CD4-positive, alpha-beta memory T cell (primary cell): ENCODE measurements at regions not wholly inside any gene's neighbourhood (a gene's known extent, or its start where the extent isn't known, plus 50 kb on each side); places are given as distances from the start of the nearest gene placed in this dataset.

Experiments used
- CTCF ChIA-PET: fragments of 350-600 bp; sonication (Branson Sonifier 250); formaldehyde crosslinking; loops from one replicate; lab custom pipeline; 2021; ENCODE audit warnings: inconsistent platforms; ENCODE audit not compliant: partially characterized antibody; lab: Charles Lee
- POLR2A ChIA-PET: fragments of 350-600 bp; sonication (Branson Sonifier 250); formaldehyde crosslinking; loops from one replicate; lab custom pipeline; 2021; ENCODE audit not compliant: partially characterized antibody; lab: Charles Lee
- DNase-seq, 5 donors: peaks; one replicate each; pipeline versions ENCODE4 v3.0.0 to v3.0.0-alpha.2; 2020 to 2022; ENCODE audit warnings: mixed read lengths in 1 of 5
- H3K27ac ChIP-seq: one replicate; pipeline ENCODE4 v1.7.0; 2013; ENCODE audit warnings: low read depth, low read length
- H3K27me3 ChIP-seq: 2 replicates; pipeline ENCODE4 v1.7.0; 2013; ENCODE audit warnings: mild to moderate bottlenecking, low read length, moderate library complexity; ENCODE audit not compliant: insufficient read depth
- H3K36me3 ChIP-seq: 2 replicates; pipeline ENCODE4 v1.7.0; 2013; ENCODE audit warnings: mild to moderate bottlenecking, low read length, moderate library complexity; ENCODE audit not compliant: insufficient read depth
- H3K4me1 ChIP-seq: 2 replicates; pipeline ENCODE4 v1.7.0; 2013; ENCODE audit warnings: mild to moderate bottlenecking, low read length, moderate library complexity; ENCODE audit not compliant: insufficient read depth
- H3K4me3 ChIP-seq, 2 donors: one replicate each; pipeline ENCODE4 v1.7.0; 2013; ENCODE audit warnings: low read length in 2 of 2, mild to moderate bottlenecking in 1 of 2
- H3K9me3 ChIP-seq, 2 donors: one replicate each; pipeline ENCODE4 v1.7.0; 2013; ENCODE audit warnings: low read length in 2 of 2, control low read depth in 1 of 2; ENCODE audit not compliant: control insufficient read depth in 1 of 2
- H3K27ac Mint-ChIP-seq, 7 donors: one replicate each; pipeline ENCODE4 v1.8.0; 2020 to 2021; ENCODE audit warnings: mixed read lengths in 7 of 7, mild to moderate bottlenecking in 6 of 7, inconsistent platforms in 3 of 7, moderate library complexity in 3 of 7
- H3K27me3 Mint-ChIP-seq, 2 donors: one replicate each; pipeline ENCODE4 v1.8.0; 2020 to 2021; ENCODE audit warnings: mixed read lengths in 2 of 2
- H3K36me3 Mint-ChIP-seq, 2 donors: one replicate each; pipeline ENCODE4 v1.8.0; 2020 to 2021; ENCODE audit warnings: mixed read lengths in 2 of 2, inconsistent platforms in 1 of 2, mild to moderate bottlenecking in 1 of 2
- H3K4me1 Mint-ChIP-seq, 4 donors: one replicate each; pipeline ENCODE4 v1.8.0; 2020 to 2021; ENCODE audit warnings: mixed read lengths in 4 of 4, mild to moderate bottlenecking in 1 of 4
- H3K4me3 Mint-ChIP-seq, 8 donors: one replicate each; pipeline ENCODE4 v1.8.0; 2020 to 2021; ENCODE audit warnings: mixed read lengths in 8 of 8, mild to moderate bottlenecking in 7 of 8, moderate library complexity in 6 of 8, inconsistent platforms in 3 of 8
- H3K9me3 Mint-ChIP-seq, 8 donors: one replicate each; pipeline ENCODE4 v1.8.0; 2020 to 2021; ENCODE audit warnings: mixed read lengths in 8 of 8, mild to moderate bottlenecking in 5 of 8, inconsistent platforms in 3 of 8, moderate library complexity in 1 of 8
- intact Hi-C: fragments of 100-400 bp; cut with micrococcal nuclease; formaldehyde crosslinking; loops from one replicate; pipeline ENCODE4 v1.15.1; 2023

- H3K9me3 Mint-ChIP-seq, result no peaks in the 10 kb centered on the region
These were observed 135.9 kb upstream of the PAX6 start for GRCh38 chr11:31947051-31947450.

GRCh38 chr11:31943056-31943780, 132.1 kb upstream of the PAX6 start:
- H3K27me3 ChIP-seq, result no peaks in the 10 kb centered on the region
- no peaks in the 10 kb centered on the region for H3K36me3 Mint-ChIP-seq
- ChIA-PET POLR2A (no interaction called here), CTCF (interaction anchor here (1.8 kb wide), 1 partner anchor 15 kb away, joined by 5 read pairs; no protein-coding TSS in a partner anchor)
- intact Hi-C loops, result no loop called here
- no peak overlapping the region for H3K27ac ChIP-seq
- H3K4me3 Mint-ChIP-seq, result no peak overlapping the region
- peaks cover 5 to 18% of the 10 kb centered on the region in 2 donors for H3K27me3 Mint-ChIP-seq
- no peaks in the 10 kb centered on the region for H3K4me1 ChIP-seq
- no peaks in the 10 kb centered on the region for H3K36me3 ChIP-seq
- H3K4me3 ChIP-seq, result no peak overlapping the region
- no peaks in the 10 kb centered on the region for H3K9me3 ChIP-seq
- H3K4me1 Mint-ChIP-seq, result no peaks in the 10 kb centered on the region
- no peak for DNase-seq
- no peaks in the 10 kb centered on the region for H3K9me3 Mint-ChIP-seq
- H3K27ac Mint-ChIP-seq, result no peak overlapping the region

More at GRCh38 chr11:31947051-31947450, 135.9 kb upstream of the PAX6 start:
- intact Hi-C loops, result no loop called here
- H3K9me3 ChIP-seq, result no peaks in the 10 kb centered on the region
- DNase-seq, result no peak
- H3K36me3 Mint-ChIP-seq, result no peaks in the 10 kb centered on the region
- H3K4me3 ChIP-seq, result no peak overlapping the region
- peaks cover under 1 to 14% of the 10 kb centered on the region in 2 donors for H3K27me3 Mint-ChIP-seq
- H3K4me1 Mint-ChIP-seq, result peaks cover 0 to 2% (median 0%) of the 10 kb centered on the region in 4 donors
- no peak overlapping the region for H3K27ac ChIP-seq
- no peak overlapping the region for H3K4me3 Mint-ChIP-seq
- no peaks in the 10 kb centered on the region for H3K36me3 ChIP-seq
- no peaks in the 10 kb centered on the region for H3K27me3 ChIP-seq
- no peaks in the 10 kb centered on the region for H3K4me1 ChIP-seq
- ChIA-PET CTCF (no interaction called here), POLR2A (no interaction called here)
- H3K27ac Mint-ChIP-seq, result no peak overlapping the region

DNA sequence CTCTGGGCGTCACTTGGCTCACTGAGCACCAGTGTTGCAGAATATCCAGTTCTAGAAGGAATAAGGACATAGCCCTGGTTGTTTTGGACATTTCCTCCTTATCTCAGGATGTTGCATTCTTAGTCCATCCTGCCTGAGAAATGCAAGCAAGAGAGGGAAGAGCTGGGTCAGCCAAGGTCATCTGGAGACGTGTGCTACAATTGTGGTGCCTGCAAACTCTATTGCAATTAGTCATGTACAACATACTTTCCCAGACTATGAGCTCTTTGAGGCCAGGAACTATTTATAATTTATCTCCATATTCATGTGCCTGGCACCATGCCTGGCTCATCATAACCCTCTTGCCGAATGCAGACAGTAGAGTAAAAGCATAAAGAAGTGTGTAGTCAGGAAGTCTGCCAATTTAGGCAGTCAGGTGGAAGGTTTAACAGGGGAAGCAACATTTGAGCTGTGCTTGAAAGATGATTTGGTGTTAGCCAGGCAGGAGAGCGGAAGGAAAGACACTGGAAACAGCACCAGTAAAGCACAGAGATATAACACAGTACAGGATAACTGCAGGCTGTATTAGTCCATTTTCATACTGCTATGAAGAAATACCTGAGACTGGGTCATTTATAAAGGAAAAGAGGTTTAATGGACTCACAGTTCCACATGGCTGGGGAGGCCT, 129.4 kb upstream of the PAX6 start:
- H3K27me3 ChIP-seq, result no peaks in the 10 kb centered on the region
- Mint-ChIP-seq H3K36me3 (no peaks in the 10 kb centered on the region), H3K9me3 (no peaks in the 10 kb centered on the region), H3K4me3 (no peak overlapping the region), H3K27me3 (peaks cover 5 to 13% of the 10 kb centered on the region in 2 donors), H3K4me1 (no peaks in the 10 kb centered on the region), H3K27ac (no peak overlapping the region)
- H3K36me3 ChIP-seq, result no peaks in the 10 kb centered on the region
- CTCF ChIA-PET, result no interaction called here
- H3K4me3 ChIP-seq, result no peak overlapping the region
- POLR2A ChIA-PET, result no interaction called here
- intact Hi-C loops, result no loop called here
- H3K27ac ChIP-seq, result no peak overlapping the region
- no peak for DNase-seq
- no peaks in the 10 kb centered on the region for H3K4me1 ChIP-seq
- no peaks in the 10 kb centered on the region for H3K9me3 ChIP-seq

DNA sequence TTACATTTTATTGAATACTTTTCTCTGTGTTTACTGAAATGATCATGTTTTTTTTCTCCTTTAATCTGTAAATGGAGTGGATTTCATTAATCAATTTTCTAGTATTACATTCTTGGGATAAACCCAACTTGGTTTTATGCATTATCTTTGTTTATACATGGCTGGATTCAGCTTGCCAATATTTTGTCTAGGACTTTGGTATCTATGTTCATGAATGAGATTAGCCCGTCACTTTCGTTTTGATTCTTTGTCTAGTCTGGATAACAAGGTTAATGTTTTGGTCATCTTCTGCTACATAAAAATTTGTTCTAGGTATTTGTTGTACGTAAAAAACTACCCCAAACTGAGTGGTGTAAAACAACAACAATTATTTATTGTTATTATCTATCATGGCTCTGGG, 127.9 kb upstream of the PAX6 start:
- Mint-ChIP-seq H3K9me3 (no peaks in the 10 kb centered on the region), H3K27ac (no peak overlapping the region), H3K4me3 (no peak overlapping the region), H3K27me3 (peaks cover 5 to 13% of the 10 kb centered on the region in 2 donors), H3K4me1 (no peaks in the 10 kb centered on the region), H3K36me3 (no peaks in the 10 kb centered on the region)
- no peaks in the 10 kb centered on the region for H3K9me3 ChIP-seq
- no peaks in the 10 kb centered on the region for H3K36me3 ChIP-seq
- ChIA-PET CTCF (no interaction called here), POLR2A (no interaction called here)
- no peak overlapping the region for H3K27ac ChIP-seq
- no peaks in the 10 kb centered on the region for H3K27me3 ChIP-seq
- no peaks in the 10 kb centered on the region for H3K4me1 ChIP-seq
- intact Hi-C loops, result no loop called here
- H3K4me3 ChIP-seq, result no peak overlapping the region
- DNase-seq, result no peak

DNA sequence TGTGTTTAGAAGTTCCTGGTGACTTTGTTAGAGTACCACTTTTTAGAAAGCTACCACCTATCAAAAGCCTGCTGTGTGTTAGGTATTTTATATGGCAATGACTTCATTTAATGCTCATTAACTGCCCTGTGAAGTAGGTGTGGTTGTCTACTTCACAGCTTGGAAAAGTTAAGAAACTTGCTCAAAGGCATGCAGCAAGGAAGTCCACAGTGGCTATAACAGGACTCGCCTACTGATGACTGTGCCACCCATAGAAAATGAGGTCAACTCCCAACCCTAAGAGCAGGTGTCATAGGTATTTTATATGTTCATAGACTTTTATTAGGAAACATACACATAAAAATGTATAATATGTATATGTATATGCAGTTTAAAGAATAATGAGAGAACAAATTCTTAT, 125.2 kb upstream of the PAX6 start:
- Histone ChIP-seq H3K4me1 (no peaks in the 10 kb centered on the region), H3K36me3 (no peaks in the 10 kb centered on the region), H3K27ac (no peak overlapping the region), H3K27me3 (no peaks in the 10 kb centered on the region), H3K9me3 (no peaks in the 10 kb centered on the region), H3K4me3 (no peak overlapping the region)
- intact Hi-C loops, result no loop called here
- DNase-seq, result no peak
- Mint-ChIP-seq H3K4me3 (no peak overlapping the region), H3K27ac (no peak overlapping the region), H3K4me1 (no peaks in the 10 kb centered on the region), H3K27me3 (peaks cover 6 to 15% of the 10 kb centered on the region in 2 donors), H3K9me3 (no peaks in the 10 kb centered on the region), H3K36me3 (no peaks in the 10 kb centered on the region)
- ChIA-PET CTCF (no interaction called here), POLR2A (no interaction called here)

DNA sequence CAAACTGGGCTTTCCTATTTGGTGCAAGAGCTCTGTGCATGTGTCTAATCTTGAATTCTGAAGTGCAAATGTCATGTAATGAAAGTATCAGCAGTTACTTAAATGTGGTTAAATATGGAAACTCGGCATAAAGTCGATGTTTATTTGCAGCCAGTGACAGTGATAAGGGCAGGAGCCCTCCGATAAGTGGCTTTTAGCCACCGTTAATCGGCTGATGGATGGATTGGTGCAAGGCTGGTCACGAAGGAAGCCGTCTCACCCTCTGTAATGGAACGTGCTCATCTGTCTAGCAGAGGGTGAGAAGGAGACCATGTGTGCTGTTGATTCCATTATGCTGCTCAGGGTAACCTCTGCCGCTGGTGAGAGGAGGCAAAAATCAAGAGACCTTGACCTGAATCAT, 121.8 kb upstream of the PAX6 start:
- POLR2A ChIA-PET, result no interaction called here
- CTCF ChIA-PET, result no interaction called here
- Histone ChIP-seq H3K27me3 (no peaks in the 10 kb centered on the region), H3K4me1 (no peaks in the 10 kb centered on the region), H3K36me3 (no peaks in the 10 kb centered on the region), H3K27ac (no peak overlapping the region), H3K9me3 (no peaks in the 10 kb centered on the region), H3K4me3 (no peak overlapping the region)
- no peaks in the 10 kb centered on the region for H3K4me1 Mint-ChIP-seq
- no peak for DNase-seq
- H3K27ac Mint-ChIP-seq, result no peak overlapping the region
- H3K27me3 Mint-ChIP-seq, result peaks cover 11% of the 10 kb centered on the region in 2 donors
- peaks cover 0 to 1% (median 0%) of the 10 kb centered on the region in 8 donors for H3K9me3 Mint-ChIP-seq
- no peaks in the 10 kb centered on the region for H3K36me3 Mint-ChIP-seq
- no peak overlapping the region for H3K4me3 Mint-ChIP-seq
- intact Hi-C loops, result no loop called here

DNA sequence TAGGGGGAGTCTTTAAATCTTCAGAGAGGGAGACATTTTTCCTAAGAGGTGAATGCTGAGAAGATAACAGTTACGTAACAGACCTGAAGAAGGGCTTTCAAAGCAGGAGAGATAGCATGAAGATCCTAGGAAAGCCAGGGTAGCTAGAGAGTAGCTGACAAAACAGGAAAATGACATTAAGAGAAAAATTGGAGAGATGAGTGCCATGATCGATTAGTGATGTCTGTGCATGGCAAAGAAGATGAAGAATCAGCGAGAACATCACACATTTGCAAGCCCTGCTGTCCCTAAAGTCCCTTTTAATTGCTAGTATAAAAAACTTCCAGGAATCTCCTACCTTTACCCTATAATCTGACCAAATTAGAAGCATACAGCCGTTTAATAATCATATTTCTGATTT, 116.9 kb upstream of the PAX6 start:
- Histone ChIP-seq H3K27me3 (no peaks in the 10 kb centered on the region), H3K9me3 (no peaks in the 10 kb centered on the region), H3K36me3 (no peaks in the 10 kb centered on the region), H3K27ac (no peak overlapping the region), H3K4me3 (no peak overlapping the region), H3K4me1 (no peaks in the 10 kb centered on the region)
- POLR2A ChIA-PET, result no interaction called here
- Mint-ChIP-seq H3K27me3 (peaks cover 5 to 13% of the 10 kb centered on the region in 2 donors), H3K9me3 (peaks cover 0 to 2% (median 0%) of the 10 kb centered on the region in 8 donors), H3K4me1 (no peaks in the 10 kb centered on the region), H3K36me3 (no peaks in the 10 kb centered on the region), H3K27ac (no peak overlapping the region), H3K4me3 (no peak overlapping the region)
- CTCF ChIA-PET, result no interaction called here
- DNase-seq, result no peak
- intact Hi-C loops, result no loop called here
